Gastroesophageal sphincter (tissue), 4 donors: ENCODE measurements at regions not wholly inside any gene's neighbourhood (a gene's known extent, or its start where the extent isn't known, plus 50 kb on each side); places are given as distances from the start of the nearest gene placed in this dataset.

Source experiments
- ATAC-seq: fragments of 150-250 bp; one replicate; pipeline ENCODE4 v1.9.1; 2016; ENCODE audit warnings: mild to moderate bottlenecking, moderate library complexity
- H3K27ac ChIP-seq, 4 donors: fragments of 200-600 bp; sonication (generic) in 3 of 4; 1 replicate in 3 of 4; 2 replicates in 1 of 4; pipeline ENCODE4 v1.5.1; 2016 to 2019
- H3K27me3 ChIP-seq: fragments of 200-600 bp; sonication (generic); one replicate; pipeline ENCODE4 v1.5.1; 2019
- H3K36me3 ChIP-seq, 2 donors: fragments of 200-600 bp; sonication (generic); one replicate each; pipeline ENCODE4 v1.5.1; 2019; ENCODE audit warnings: control low read depth in 1 of 2
- H3K4me1 ChIP-seq, 3 donors: fragments of 200-600 bp; sonication (generic); 1 replicate in 2 of 3; 2 replicates in 1 of 3; pipeline ENCODE4 v1.5.1; 2016 to 2019; ENCODE audit warnings: control low read depth in 2 of 3
- H3K4me3 ChIP-seq, 2 donors: fragments of 200-600 bp; sonication (generic); one replicate each; pipeline ENCODE4 v1.5.1; 2019; ENCODE audit warnings: mild to moderate bottlenecking in 1 of 2, moderate library complexity in 1 of 2
- H3K9me3 ChIP-seq, 3 donors: fragments of 200-600 bp; sonication (generic); one replicate each; pipeline ENCODE4 v1.5.1; 2017 to 2019; ENCODE audit warnings: control low read depth in 2 of 3
- EP300 ChIP-seq: sonication (generic); formaldehyde crosslinking; IDR thresholded peaks from one replicate; pipeline ENCODE4 v1.6.1; 2017; ENCODE audit warnings: antibody characterized with exemption, mild to moderate bottlenecking
- POLR2A ChIP-seq, 2 donors: fragments of 450-650 bp; IDR thresholded peaks; one replicate each; pipeline ENCODE4 v1.6.1; 2017; ENCODE audit warnings: antibody characterized with exemption in 2 of 2, mild to moderate bottlenecking in 2 of 2, moderate library complexity in 1 of 2
- POLR2AphosphoS5 ChIP-seq: sonication (generic); formaldehyde crosslinking; IDR thresholded peaks from one replicate; pipeline ENCODE4 v1.6.1; 2017; ENCODE audit warnings: antibody characterized with exemption
- WGBS, 2 donors: methylation state at CpG; one replicate each; pipeline ENCODE4 v1.1.5; 2018; ENCODE audit warnings: low coverage in 1 of 2; 5-methylcytosine and 5-hydroxymethylcytosine counted together
- TF ChIP-seq, protein P1 (sequence below), 4 experiments: fragments of 200-600 bp in 2 of 4; fragments of 450-650 bp in 2 of 4; sonication (generic) in 1 of 4; IDR thresholded peaks; one replicate each; pipeline ENCODE4 v1.5.1; 2017 to 2019; ENCODE audit warnings: antibody characterized with exemption in 4 of 4, mild to moderate bottlenecking in 2 of 4, moderate library complexity in 2 of 4

DNA sequence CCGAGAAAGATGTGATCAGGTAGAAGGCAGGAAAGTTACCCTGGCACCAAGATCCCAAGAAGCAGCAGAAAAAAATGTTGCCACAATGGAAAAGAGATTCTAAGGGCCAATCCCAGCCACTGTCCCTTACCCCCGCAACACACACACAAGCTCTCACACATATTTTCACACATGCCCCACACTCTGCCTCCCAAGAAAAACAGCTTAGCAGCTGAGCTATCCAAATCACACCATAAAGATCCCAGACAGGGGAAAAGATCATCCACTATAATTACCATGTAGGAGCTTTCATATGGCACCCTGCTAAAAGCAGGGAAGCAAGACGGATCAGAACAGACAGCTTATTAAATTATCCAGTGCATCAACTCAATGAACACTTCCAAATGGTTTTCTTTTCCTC, 143.4 kb downstream of the FAM114A2 start:
- no peaks in the 10 kb centered on the region for H3K36me3 ChIP-seq
- no peaks in the 10 kb centered on the region for H3K9me3 ChIP-seq
- H3K4me1 ChIP-seq = no peaks in the 10 kb centered on the region
- H3K27ac ChIP-seq = no peak overlapping the region
- 33 to 81% methylated on average over 1 to 3 of the region's 3 CpGs for whole genome bisulfite sequencing, 2 donors
- ATAC-seq = no peak
- no peaks in the 10 kb centered on the region for H3K27me3 ChIP-seq
- no peak overlapping the region for H3K4me3 ChIP-seq
- TF ChIP-seq, protein P1, sequence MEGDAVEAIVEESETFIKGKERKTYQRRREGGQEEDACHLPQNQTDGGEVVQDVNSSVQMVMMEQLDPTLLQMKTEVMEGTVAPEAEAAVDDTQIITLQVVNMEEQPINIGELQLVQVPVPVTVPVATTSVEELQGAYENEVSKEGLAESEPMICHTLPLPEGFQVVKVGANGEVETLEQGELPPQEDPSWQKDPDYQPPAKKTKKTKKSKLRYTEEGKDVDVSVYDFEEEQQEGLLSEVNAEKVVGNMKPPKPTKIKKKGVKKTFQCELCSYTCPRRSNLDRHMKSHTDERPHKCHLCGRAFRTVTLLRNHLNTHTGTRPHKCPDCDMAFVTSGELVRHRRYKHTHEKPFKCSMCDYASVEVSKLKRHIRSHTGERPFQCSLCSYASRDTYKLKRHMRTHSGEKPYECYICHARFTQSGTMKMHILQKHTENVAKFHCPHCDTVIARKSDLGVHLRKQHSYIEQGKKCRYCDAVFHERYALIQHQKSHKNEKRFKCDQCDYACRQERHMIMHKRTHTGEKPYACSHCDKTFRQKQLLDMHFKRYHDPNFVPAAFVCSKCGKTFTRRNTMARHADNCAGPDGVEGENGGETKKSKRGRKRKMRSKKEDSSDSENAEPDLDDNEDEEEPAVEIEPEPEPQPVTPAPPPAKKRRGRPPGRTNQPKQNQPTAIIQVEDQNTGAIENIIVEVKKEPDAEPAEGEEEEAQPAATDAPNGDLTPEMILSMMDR (IDR thresholded peaks at IDR 0.05) = no peak
- TF ChIP-seq POLR2AphosphoS5 (no peak), EP300 (no peak), POLR2A (IDR thresholded peaks at IDR 0.05) (no peak)

- Histone ChIP-seq H3K27ac (no peak overlapping the region), H3K4me3 (no peak overlapping the region), H3K27me3 (no peaks in the 10 kb centered on the region), H3K4me1 (no peaks in the 10 kb centered on the region), H3K36me3 (no peaks in the 10 kb centered on the region), H3K9me3 (no peaks in the 10 kb centered on the region)
- ATAC-seq = no peak
- 68% methylated on average over 4 of the region's 5 CpGs; no CpG with 5 or more reads in 1 of the 2 donors for WGBS, 2 donors
- TF ChIP-seq POLR2AphosphoS5 (no peak), EP300 (no peak), POLR2A (IDR thresholded peaks at IDR 0.05) (no peak)
- TF ChIP-seq, protein P1 (IDR thresholded peaks at IDR 0.05) = no peak
Measured at GRCh38 chr5:153893817-153894216, 144.9 kb downstream of the FAM114A2 start.

DNA sequence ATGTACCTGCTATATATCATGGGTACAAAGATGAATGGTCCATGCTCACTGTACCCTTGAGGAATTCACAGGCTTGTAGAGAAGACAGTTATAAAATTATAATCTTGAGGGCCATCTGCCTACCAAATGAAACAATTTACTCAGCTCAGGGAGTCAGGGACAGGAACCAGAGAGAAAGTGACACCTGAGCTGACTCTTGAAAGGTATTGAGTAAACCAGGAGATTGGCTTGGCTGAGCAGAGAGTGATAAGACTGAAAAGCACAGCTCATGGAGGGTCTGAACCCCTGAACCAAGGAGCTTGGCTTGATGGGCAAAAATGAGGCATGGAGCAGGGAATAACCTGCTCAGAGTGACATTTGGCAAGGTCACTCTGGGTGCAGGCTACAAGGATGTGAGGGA, 147.3 kb downstream of the FAM114A2 start:
- no peak overlapping the region for H3K4me3 ChIP-seq

DNA sequence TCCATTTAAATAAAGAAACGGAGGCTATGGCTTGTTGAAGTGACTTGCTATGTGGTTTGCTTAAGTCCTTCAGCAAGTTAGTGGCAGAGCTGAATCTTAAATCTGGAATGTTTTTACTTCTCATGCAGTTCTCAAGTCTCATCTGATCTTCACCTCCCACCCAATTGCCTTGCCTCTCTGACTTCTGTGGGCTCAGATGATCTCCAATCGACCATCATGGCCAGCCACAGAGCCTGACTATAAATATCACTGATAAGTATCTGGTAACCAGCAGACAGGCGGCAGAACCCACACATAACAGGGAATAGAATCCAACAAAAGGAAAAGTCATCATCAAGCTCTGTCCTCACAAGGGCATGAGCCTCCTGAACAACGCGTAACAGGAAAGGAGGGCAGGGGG, 149.9 kb downstream of the FAM114A2 start:
- no peak overlapping the region for H3K27ac ChIP-seq
- H3K27me3 ChIP-seq = no peaks in the 10 kb centered on the region
- WGBS, 2 donors = 43 to 73% methylated on average over 2 to 4 of the region's 5 CpGs

More for the DNA sequence above, 147.3 kb downstream of the FAM114A2 start:
- Histone ChIP-seq H3K36me3 (no peaks in the 10 kb centered on the region), H3K27ac (no peak overlapping the region), H3K27me3 (no peaks in the 10 kb centered on the region), H3K9me3 (no peaks in the 10 kb centered on the region), H3K4me1 (no peaks in the 10 kb centered on the region)
- ATAC-seq = no peak
- TF ChIP-seq, protein P1 (IDR thresholded peaks at IDR 0.05) = no peak
- no peak for TF ChIP-seq EP300
- no peak for TF ChIP-seq POLR2A (IDR thresholded peaks at IDR 0.05)
- TF ChIP-seq POLR2AphosphoS5 = no peak

GRCh38 chr5:153885141-153885540, 153.6 kb downstream of the FAM114A2 start:
- Histone ChIP-seq H3K4me1 (no peaks in the 10 kb centered on the region), H3K9me3 (no peaks in the 10 kb centered on the region), H3K36me3 (no peaks in the 10 kb centered on the region), H3K4me3 (no peak overlapping the region), H3K27ac (no peak overlapping the region), H3K27me3 (no peaks in the 10 kb centered on the region)
- WGBS, 2 donors = 82 to 88% methylated on average over 3 of the region's 3 CpGs
- no peak for ATAC-seq
- TF ChIP-seq POLR2A (IDR thresholded peaks at IDR 0.05) = no peak
- TF ChIP-seq, protein P1 (IDR thresholded peaks at IDR 0.05) = no peak
- TF ChIP-seq EP300 = no peak
- no peak for TF ChIP-seq POLR2AphosphoS5

More for the DNA sequence above, 149.9 kb downstream of the FAM114A2 start:
- Histone ChIP-seq H3K4me3 (no peak overlapping the region), H3K4me1 (no peaks in the 10 kb centered on the region), H3K9me3 (no peaks in the 10 kb centered on the region), H3K36me3 (no peaks in the 10 kb centered on the region)
- TF ChIP-seq, protein P1 (IDR thresholded peaks at IDR 0.05) = no peak
- TF ChIP-seq POLR2A (IDR thresholded peaks at IDR 0.05) (no peak), POLR2AphosphoS5 (no peak), EP300 (no peak)
- ATAC-seq = no peak
